Activated T-helper 1 cell treated with Interleukin-2 at 50 U/mL for 16 hours (primary cell): ENCODE measurements at regions not wholly inside any gene's neighbourhood (a gene's known extent, or its start where the extent isn't known, plus 50 kb on each side); places are given as distances from the start of the nearest gene placed in this dataset.
"Not testable (repeated sequence)": the region's sequence is repeated elsewhere in the genome, so short reads cannot be mapped to it uniquely, and the experiment has no call there.

ENCODE experiments used
- DNase-seq: peaks from one replicate; pipeline ENCODE4 v3.0.0-alpha.2; 2020; ENCODE audit warnings: low read depth

GRCh38 chr18:57881818-57882413 is 78.8 kb upstream of the ATP8B1 start:
- peak; percentile 1 for DNase-seq

- DNase-seq, result not testable (repeated sequence)
Measured at GRCh38 chr18:57879924-57880323, 76.8 kb upstream of the ATP8B1 start.

GRCh38 chr18:57869221-57869620 is 66.1 kb upstream of the ATP8B1 start:
- DNase-seq, result no peak

GRCh38 chr18:57866355-57866754 is 63.2 kb upstream of the ATP8B1 start:
- no peak for DNase-seq

- no peak for DNase-seq
Measured at GRCh38 chr18:57864615-57865121, 61.6 kb upstream of the ATP8B1 start.

GRCh38 chr18:57863706-57864105 is 60.6 kb upstream of the ATP8B1 start:
- DNase-seq, result no peak

- DNase-seq, result no peak
Measured at GRCh38 chr18:57859314-57859713, 56.2 kb upstream of the ATP8B1 start.

GRCh38 chr18:57856557-57857280 is 53.6 kb upstream of the ATP8B1 start:
- no peak for DNase-seq

- no peak for DNase-seq
Measured at GRCh38 chr18:57856128-57856527, 53.0 kb upstream of the ATP8B1 start.

- DNase-seq, result no peak
Measured at GRCh38 chr18:57855551-57855950, 52.4 kb upstream of the ATP8B1 start.

- DNase-seq, result no peak
Measured at GRCh38 chr18:57854726-57855125, 51.6 kb upstream of the ATP8B1 start.

- no peak for DNase-seq
Measured at GRCh38 chr18:57853864-57854263, 50.7 kb upstream of the ATP8B1 start.

- no peak for DNase-seq
Measured at GRCh38 chr18:57853133-57853532, 50.0 kb upstream of the ATP8B1 start.
